ENCODE measurements at regions not wholly inside any gene's neighbourhood (a gene's known extent, or its start where the extent isn't known, plus 50 kb on each side); places are given as distances from the start of the nearest gene placed in this dataset.
"Not testable (repeated sequence)": the region's sequence is repeated elsewhere in the genome, so short reads cannot be mapped to it uniquely, and the experiment has no call there.

GRCh38 chr3:81851176-81851575 is 89.7 kb upstream of the GBE1 start:
- Histone ChIP-seq H3K27ac (ENCODE audit: low read length) (no peak overlapping the region), H3K4me3 (ENCODE audit: low read length) (no peak overlapping the region), H3K4me1 (ENCODE audit: control insufficient read depth, insufficient read depth, low read length) (no peaks in the 10 kb centered on the region), H3K27me3 (ENCODE audit: control insufficient read depth, insufficient read depth) (no peaks in the 10 kb centered on the region), H3K9me3 (ENCODE audit: control insufficient read depth, low read length) (no peaks in the 10 kb centered on the region)
- DNase-seq (no peak), ATAC-seq (no peak)
- intact Hi-C loops (cut with DNase I) = no loop called here

- 90% methylated on average over 1 of the region's 1 CpG for whole genome bisulfite sequencing
- H3K4me1 ChIP-seq (ENCODE audit: control insufficient read depth, insufficient read depth, low read length) = no peaks in the 10 kb centered on the region
- intact Hi-C loops (cut with DNase I) = no loop called here
- no peak overlapping the region for H3K4me3 ChIP-seq (ENCODE audit: low read length)
- DNase-seq = no peak
- H3K27me3 ChIP-seq (ENCODE audit: control insufficient read depth, insufficient read depth) = no peaks in the 10 kb centered on the region
- H3K9me3 ChIP-seq (ENCODE audit: control insufficient read depth, low read length) = no peaks in the 10 kb centered on the region
- no peak for ATAC-seq
- H3K27ac ChIP-seq (ENCODE audit: low read length) = no peak overlapping the region
Observed at GRCh38 chr3:81846988-81847387, 85.5 kb upstream of the GBE1 start.

- H3K27ac ChIP-seq (ENCODE audit: low read length) = no peak overlapping the region
- WGBS = 31% methylated on average over 2 of the region's 2 CpGs
- no peak for ATAC-seq
Observed at GRCh38 chr3:81841540-81841939, 80.1 kb upstream of the GBE1 start.

GRCh38 chr3:81839504-81840094 is 78.2 kb upstream of the GBE1 start:
- no peak overlapping the region for H3K27ac ChIP-seq (ENCODE audit: low read length)
- WGBS = 59% methylated on average over 4 of the region's 4 CpGs
- no peak for DNase-seq
- intact Hi-C loops (cut with DNase I) = no loop called here
- H3K27me3 ChIP-seq (ENCODE audit: control insufficient read depth, insufficient read depth) = no peaks in the 10 kb centered on the region
- no peak overlapping the region for H3K4me3 ChIP-seq (ENCODE audit: low read length)
- H3K4me1 ChIP-seq (ENCODE audit: control insufficient read depth, insufficient read depth, low read length) = no peaks in the 10 kb centered on the region
- H3K9me3 ChIP-seq (ENCODE audit: control insufficient read depth, low read length) = no peaks in the 10 kb centered on the region
- ATAC-seq = no peak

More at GRCh38 chr3:81841540-81841939, 80.1 kb upstream of the GBE1 start:
- Histone ChIP-seq H3K4me1 (ENCODE audit: control insufficient read depth, insufficient read depth, low read length) (no peaks in the 10 kb centered on the region), H3K4me3 (ENCODE audit: low read length) (no peak overlapping the region), H3K27me3 (ENCODE audit: control insufficient read depth, insufficient read depth) (no peaks in the 10 kb centered on the region), H3K9me3 (ENCODE audit: control insufficient read depth, low read length) (no peaks in the 10 kb centered on the region)
- intact Hi-C loops (cut with DNase I) = no loop called here
- DNase-seq = no peak

GRCh38 chr3:81838457-81838856 is 77.0 kb upstream of the GBE1 start:
- Histone ChIP-seq H3K4me3 (ENCODE audit: low read length) (no peak overlapping the region), H3K27ac (ENCODE audit: low read length) (no peak overlapping the region), H3K9me3 (ENCODE audit: control insufficient read depth, low read length) (no peaks in the 10 kb centered on the region), H3K4me1 (ENCODE audit: control insufficient read depth, insufficient read depth, low read length) (no peaks in the 10 kb centered on the region), H3K27me3 (ENCODE audit: control insufficient read depth, insufficient read depth) (no peaks in the 10 kb centered on the region)
- intact Hi-C loops (cut with DNase I) = no loop called here
- 69% methylated on average over 1 of the region's 1 CpG for WGBS
- no peak for ATAC-seq
- DNase-seq = no peak

GRCh38 chr3:81837071-81837593 is 75.7 kb upstream of the GBE1 start:
- DNase-seq (no peak), ATAC-seq (no peak)
- H3K27ac ChIP-seq (ENCODE audit: low read length) = no peak overlapping the region
- H3K4me3 ChIP-seq (ENCODE audit: low read length) = no peak overlapping the region
- H3K27me3 ChIP-seq (ENCODE audit: control insufficient read depth, insufficient read depth) = no peaks in the 10 kb centered on the region
- no peaks in the 10 kb centered on the region for H3K9me3 ChIP-seq (ENCODE audit: control insufficient read depth, low read length)
- intact Hi-C loops (cut with DNase I) = no loop called here
- H3K4me1 ChIP-seq (ENCODE audit: control insufficient read depth, insufficient read depth, low read length) = no peaks in the 10 kb centered on the region
- 93% methylated on average over 6 of the region's 6 CpGs for WGBS

GRCh38 chr3:81829937-81830336 is 68.5 kb upstream of the GBE1 start:
- H3K4me3 ChIP-seq (ENCODE audit: low read length) = no peak overlapping the region
- no peaks in the 10 kb centered on the region for H3K27me3 ChIP-seq (ENCODE audit: control insufficient read depth, insufficient read depth)
- no peaks in the 10 kb centered on the region for H3K4me1 ChIP-seq (ENCODE audit: control insufficient read depth, insufficient read depth, low read length)
- DNase-seq (no peak), ATAC-seq (no peak)
- no peak overlapping the region for H3K27ac ChIP-seq (ENCODE audit: low read length)
- H3K9me3 ChIP-seq (ENCODE audit: control insufficient read depth, low read length) = no peaks in the 10 kb centered on the region
- intact Hi-C loops (cut with DNase I) = no loop called here

GRCh38 chr3:81829272-81829671 is 67.8 kb upstream of the GBE1 start:
- peak in 2 of 3 donors; percentile 12 to 58 for DNase-seq
- ATAC-seq; intact Hi-C loops (cut with DNase I); H3K27me3 ChIP-seq (ENCODE audit: control insufficient read depth, insufficient read depth); H3K27ac ChIP-seq (ENCODE audit: low read length); H3K9me3 ChIP-seq (ENCODE audit: control insufficient read depth, low read length); H3K4me1 ChIP-seq (ENCODE audit: control insufficient read depth, insufficient read depth, low read length); H3K4me3 ChIP-seq (ENCODE audit: low read length): not testable (repeated sequence)
- WGBS = 80% methylated on average over 5 of the region's 5 CpGs

- 8% methylated on average over 2 of the region's 2 CpGs for WGBS
- no peaks in the 10 kb centered on the region for H3K4me1 ChIP-seq (ENCODE audit: control insufficient read depth, insufficient read depth, low read length)
- no peak overlapping the region for H3K27ac ChIP-seq (ENCODE audit: low read length)
- no peaks in the 10 kb centered on the region for H3K9me3 ChIP-seq (ENCODE audit: control insufficient read depth, low read length)
- DNase-seq = no peak
- H3K27me3 ChIP-seq (ENCODE audit: control insufficient read depth, insufficient read depth) = no peaks in the 10 kb centered on the region
- intact Hi-C loops (cut with DNase I) = no loop called here
- H3K4me3 ChIP-seq (ENCODE audit: low read length) = no peak overlapping the region
- peak in 1 of 2 donors; percentile 56 for ATAC-seq
Observed at GRCh38 chr3:81823882-81824395, 62.5 kb upstream of the GBE1 start.

GRCh38 chr3:81823086-81823485 is 61.6 kb upstream of the GBE1 start:
- peak in 1 of 3 donors; percentile 45 for DNase-seq
- WGBS = 90% methylated on average over 3 of the region's 3 CpGs
- ATAC-seq = no peak
- intact Hi-C loops (cut with DNase I) = no loop called here
- Histone ChIP-seq H3K4me1 (ENCODE audit: control insufficient read depth, insufficient read depth, low read length) (no peaks in the 10 kb centered on the region), H3K4me3 (ENCODE audit: low read length) (no peak overlapping the region), H3K27me3 (ENCODE audit: control insufficient read depth, insufficient read depth) (no peaks in the 10 kb centered on the region), H3K27ac (ENCODE audit: low read length) (no peak overlapping the region), H3K9me3 (ENCODE audit: control insufficient read depth, low read length) (no peaks in the 10 kb centered on the region)

- no peaks in the 10 kb centered on the region for H3K9me3 ChIP-seq (ENCODE audit: control insufficient read depth, low read length)
- ATAC-seq (no peak), DNase-seq (no peak)
- no peaks in the 10 kb centered on the region for H3K4me1 ChIP-seq (ENCODE audit: control insufficient read depth, insufficient read depth, low read length)
- H3K4me3 ChIP-seq (ENCODE audit: low read length) = no peak overlapping the region
- H3K27me3 ChIP-seq (ENCODE audit: control insufficient read depth, insufficient read depth) = no peaks in the 10 kb centered on the region
- intact Hi-C loops (cut with DNase I) = no loop called here
- 39% methylated on average over 8 of the region's 8 CpGs for WGBS
- no peak overlapping the region for H3K27ac ChIP-seq (ENCODE audit: low read length)
Observed at GRCh38 chr3:81816473-81817250, 55.2 kb upstream of the GBE1 start.

All from right cardiac atrium (tissue), 5 donors.